HG03097 (cell line): ENCODE measurements at regions not wholly inside any gene's neighbourhood (a gene's known extent, or its start where the extent isn't known, plus 50 kb on each side); places are given as distances from the start of the nearest gene placed in this dataset.

Experiments used
- ATAC-seq: cut with Tn5 transposase; IDR thresholded peaks from one replicate; pipeline ENCODE4 v1.9.1; 2021; ENCODE audit not compliant: unreplicated experiment, low FRiP score

- ATAC-seq, result no peak
Measured at GRCh38 chr13:95492044-95492801, 60.3 kb upstream of the CLDN10 start.

- no peak for ATAC-seq
Measured at GRCh38 chr13:95494082-95494681, 58.3 kb upstream of the CLDN10 start.

- ATAC-seq, result no peak
Measured at GRCh38 chr13:95496485-95496884, 56.0 kb upstream of the CLDN10 start.

GRCh38 chr13:95497381-95497807, 55.1 kb upstream of the CLDN10 start:
- ATAC-seq, result no peak

GRCh38 chr13:95498886-95499285, 53.6 kb upstream of the CLDN10 start:
- ATAC-seq, result no peak

GRCh38 chr13:95499811-95500712, 52.5 kb upstream of the CLDN10 start:
- ATAC-seq, result no peak

GRCh38 chr13:95502216-95502615, 50.3 kb upstream of the CLDN10 start:
- no peak for ATAC-seq
